Ishikawa (cell line): ENCODE measurements at regions not wholly inside any gene's neighbourhood (a gene's known extent, or its start where the extent isn't known, plus 50 kb on each side); places are given as distances from the start of the nearest gene placed in this dataset.
A peak's percentile ranks its signal among the peaks of the same experiment; 100 is the strongest.

Source experiments
- CEBPB ChIP-seq: IDR thresholded peaks from 2 replicates; pipeline ENCODE4 v1.6.1; 2012
- CREB1 ChIP-seq: IDR thresholded peaks from 2 replicates; pipeline ENCODE4 v1.6.1; 2012; ENCODE audit warnings: low read depth
- EGR1 ChIP-seq: IDR thresholded peaks from 2 replicates; pipeline ENCODE4 v1.6.1; 2012
- EP300 ChIP-seq: IDR thresholded peaks from 2 replicates; pipeline ENCODE4 v1.6.1; 2012; ENCODE audit warnings: borderline replicate concordance
- FOXM1 ChIP-seq: IDR thresholded peaks from 2 replicates; pipeline ENCODE4 v1.6.1; 2012; ENCODE audit warnings: low read depth, borderline replicate concordance
- NFIC ChIP-seq: IDR thresholded peaks from 2 replicates; pipeline ENCODE4 v1.6.1; 2012
- RAD21 ChIP-seq: IDR thresholded peaks from 2 replicates; pipeline ENCODE4 v1.6.1; 2012; ENCODE audit warnings: low read depth
- TAF1 ChIP-seq: IDR thresholded peaks from 2 replicates; pipeline ENCODE4 v1.6.1; 2012; ENCODE audit warnings: low read depth, mild to moderate bottlenecking
- TCF12 ChIP-seq: IDR thresholded peaks from 2 replicates; pipeline ENCODE4 v1.6.1; 2012; ENCODE audit warnings: low read depth
- TEAD4 ChIP-seq: IDR thresholded peaks from 2 replicates; pipeline ENCODE4 v1.6.1; 2012
- USF1 ChIP-seq: IDR thresholded peaks from 2 replicates; pipeline ENCODE4 v1.6.1; 2012
- YY1 ChIP-seq: IDR thresholded peaks from 2 replicates; pipeline ENCODE4 v1.6.1; 2012; ENCODE audit warnings: low read depth
- ZBTB7A ChIP-seq: IDR thresholded peaks from 2 replicates; pipeline ENCODE4 v1.6.1; 2012; ENCODE audit warnings: low read depth
- TF ChIP-seq, protein P1 (sequence below): IDR thresholded peaks from 2 replicates; pipeline ENCODE4 v1.6.1; 2012; ENCODE audit warnings: low read depth, mild to moderate bottlenecking
- TF ChIP-seq, protein P2 (sequence below): IDR thresholded peaks from 2 replicates; pipeline ENCODE4 v1.6.1; 2012

DNA sequence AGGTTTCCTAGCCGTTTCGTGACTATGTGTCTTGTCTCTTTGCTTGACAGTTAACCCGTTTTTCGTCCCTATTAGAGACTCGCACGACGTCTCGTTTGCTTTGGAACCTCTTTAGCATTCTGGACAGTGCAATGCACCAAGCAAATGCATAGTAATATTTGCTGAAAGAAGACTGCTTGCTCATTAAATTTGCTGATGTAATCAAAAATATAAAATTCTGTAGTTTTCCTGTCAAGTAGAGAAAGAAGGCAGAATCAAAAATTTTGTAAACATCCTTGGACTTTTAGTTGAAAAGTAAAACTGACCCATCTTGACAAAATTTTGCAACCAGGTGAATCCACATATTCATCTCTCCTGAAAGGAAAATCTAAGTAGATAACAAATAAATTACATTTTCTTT is 106.9 kb upstream of the RAPGEF2 start:
- TF ChIP-seq USF1: no peak
- no peak for TF ChIP-seq RAD21
- no peak for TF ChIP-seq EP300
- TF ChIP-seq, protein P1, sequence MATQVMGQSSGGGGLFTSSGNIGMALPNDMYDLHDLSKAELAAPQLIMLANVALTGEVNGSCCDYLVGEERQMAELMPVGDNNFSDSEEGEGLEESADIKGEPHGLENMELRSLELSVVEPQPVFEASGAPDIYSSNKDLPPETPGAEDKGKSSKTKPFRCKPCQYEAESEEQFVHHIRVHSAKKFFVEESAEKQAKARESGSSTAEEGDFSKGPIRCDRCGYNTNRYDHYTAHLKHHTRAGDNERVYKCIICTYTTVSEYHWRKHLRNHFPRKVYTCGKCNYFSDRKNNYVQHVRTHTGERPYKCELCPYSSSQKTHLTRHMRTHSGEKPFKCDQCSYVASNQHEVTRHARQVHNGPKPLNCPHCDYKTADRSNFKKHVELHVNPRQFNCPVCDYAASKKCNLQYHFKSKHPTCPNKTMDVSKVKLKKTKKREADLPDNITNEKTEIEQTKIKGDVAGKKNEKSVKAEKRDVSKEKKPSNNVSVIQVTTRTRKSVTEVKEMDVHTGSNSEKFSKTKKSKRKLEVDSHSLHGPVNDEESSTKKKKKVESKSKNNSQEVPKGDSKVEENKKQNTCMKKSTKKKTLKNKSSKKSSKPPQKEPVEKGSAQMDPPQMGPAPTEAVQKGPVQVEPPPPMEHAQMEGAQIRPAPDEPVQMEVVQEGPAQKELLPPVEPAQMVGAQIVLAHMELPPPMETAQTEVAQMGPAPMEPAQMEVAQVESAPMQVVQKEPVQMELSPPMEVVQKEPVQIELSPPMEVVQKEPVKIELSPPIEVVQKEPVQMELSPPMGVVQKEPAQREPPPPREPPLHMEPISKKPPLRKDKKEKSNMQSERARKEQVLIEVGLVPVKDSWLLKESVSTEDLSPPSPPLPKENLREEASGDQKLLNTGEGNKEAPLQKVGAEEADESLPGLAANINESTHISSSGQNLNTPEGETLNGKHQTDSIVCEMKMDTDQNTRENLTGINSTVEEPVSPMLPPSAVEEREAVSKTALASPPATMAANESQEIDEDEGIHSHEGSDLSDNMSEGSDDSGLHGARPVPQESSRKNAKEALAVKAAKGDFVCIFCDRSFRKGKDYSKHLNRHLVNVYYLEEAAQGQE: no peak
- TF ChIP-seq CEBPB: no peak
- TF ChIP-seq TCF12: no peak
- no peak for TF ChIP-seq CREB1
- no peak for TF ChIP-seq TEAD4
- TF ChIP-seq ZBTB7A: no peak
- TF ChIP-seq YY1: no peak
- TF ChIP-seq EGR1: no peak
- no peak for TF ChIP-seq TAF1
- no peak for TF ChIP-seq FOXM1
- TF ChIP-seq, protein P2, sequence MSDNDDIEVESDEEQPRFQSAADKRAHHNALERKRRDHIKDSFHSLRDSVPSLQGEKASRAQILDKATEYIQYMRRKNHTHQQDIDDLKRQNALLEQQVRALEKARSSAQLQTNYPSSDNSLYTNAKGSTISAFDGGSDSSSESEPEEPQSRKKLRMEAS: no peak
- TF ChIP-seq NFIC: no peak

DNA sequence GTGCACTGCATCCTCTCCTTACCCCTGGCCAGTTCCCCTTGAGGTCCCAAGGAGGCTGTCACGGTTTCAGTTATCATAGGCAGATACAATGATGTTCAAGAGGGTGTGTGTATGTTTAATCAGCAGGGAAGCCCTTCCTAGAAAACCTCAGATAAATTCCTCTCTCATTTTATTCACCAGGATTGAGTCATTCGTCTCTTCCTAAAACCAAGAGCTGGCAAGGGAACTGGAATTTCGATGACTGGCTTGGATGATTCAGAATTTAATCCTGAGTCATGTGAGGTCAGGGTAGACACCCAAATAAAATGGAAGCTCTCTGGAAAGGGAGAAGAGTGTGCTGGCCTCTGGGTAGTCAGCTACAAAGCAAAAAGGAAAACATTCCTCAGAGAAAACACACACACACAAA is 106.2 kb upstream of the RAPGEF2 start:
- TF ChIP-seq NFIC (peak; percentile 68), YY1 (no peak), TCF12 (no peak), TEAD4 (peak; percentile 65; the same call in 1 of the 2 replicates), USF1 (peak; percentile 43; the same call in 1 of the 2 replicates), CEBPB (no peak), EGR1 (no peak), FOXM1 (no peak), CREB1 (no peak), RAD21 (no peak), TAF1 (no peak), ZBTB7A (no peak), EP300 (peak; percentile 46; the same call in 1 of the 2 replicates)
- TF ChIP-seq, protein P1: no peak
- TF ChIP-seq, protein P2: no peak

DNA sequence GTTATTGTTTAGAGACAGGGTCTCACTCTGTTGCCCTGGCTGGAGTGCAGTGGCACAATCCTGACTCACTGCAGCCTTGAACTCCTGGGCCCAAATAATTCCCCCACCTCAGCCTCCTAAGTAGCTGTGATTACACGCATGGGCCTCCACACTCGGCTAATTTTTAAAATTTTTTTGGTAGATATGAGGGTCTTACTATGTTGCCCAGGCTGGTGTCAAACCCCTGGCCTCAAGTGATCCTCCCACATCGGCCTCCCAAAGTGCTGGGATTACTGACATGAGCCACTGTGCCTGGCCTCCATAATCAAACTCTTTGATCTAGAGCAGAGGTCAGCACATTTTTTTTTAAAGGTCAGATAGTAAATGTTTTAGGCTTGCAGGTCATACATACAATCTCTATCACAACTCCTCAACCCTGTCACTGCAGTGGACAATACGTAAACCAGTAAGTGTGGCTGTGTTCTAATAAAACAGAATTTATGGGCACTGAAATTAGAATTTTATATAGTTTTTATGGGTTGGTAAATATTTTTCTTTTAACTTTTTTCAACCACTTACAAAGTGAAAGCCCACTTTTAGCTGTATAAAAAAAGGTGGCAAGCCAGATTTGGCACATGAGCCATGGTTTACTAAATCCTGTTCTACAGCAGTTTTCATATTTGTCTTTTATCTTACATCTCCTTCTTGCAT is 105.1 kb upstream of the RAPGEF2 start:
- TF ChIP-seq FOXM1 (no peak), YY1 (no peak), RAD21 (no peak), USF1 (no peak), CREB1 (no peak), NFIC (no peak), ZBTB7A (no peak), EP300 (no peak), CEBPB (no peak), TCF12 (no peak), EGR1 (no peak), TAF1 (no peak), TEAD4 (no peak)
- TF ChIP-seq, protein P2: no peak
- TF ChIP-seq, protein P1: no peak
